Thymus (tissue), 11 donors: ENCODE measurements at regions not wholly inside any gene's neighbourhood (a gene's known extent, or its start where the extent isn't known, plus 50 kb on each side); places are given as distances from the start of the nearest gene placed in this dataset.

ENCODE experiments used
- DNase-seq, 9 donors: peaks; one replicate each; pipeline ENCODE4 v3.0.0-alpha.2; 2013; ENCODE audit warnings: low spot score in 9 of 9, low read depth in 6 of 9, missing footprints in 1 of 9
- H3K27ac ChIP-seq, 2 donors: one replicate each; pipeline ENCODE4 v1.5.1; 2013; ENCODE audit warnings: control low read depth in 1 of 2, low read depth in 1 of 2, low read length in 1 of 2, mild to moderate bottlenecking in 1 of 2, moderate library complexity in 1 of 2
- H3K27me3 ChIP-seq, 2 donors: one replicate each; pipeline ENCODE4 v1.5.1; 2013; ENCODE audit warnings: low read length in 1 of 2; ENCODE audit not compliant: control insufficient read depth in 2 of 2, insufficient read depth in 1 of 2
- H3K36me3 ChIP-seq, 2 donors: one replicate each; pipeline ENCODE4 v1.5.1; 2013; ENCODE audit warnings: low read length in 1 of 2, mild to moderate bottlenecking in 1 of 2, moderate library complexity in 1 of 2; ENCODE audit not compliant: control insufficient read depth in 2 of 2, insufficient read depth in 2 of 2
- H3K4me1 ChIP-seq, 2 donors: one replicate each; pipeline ENCODE4 v1.5.1; 2013; ENCODE audit warnings: low read length in 2 of 2; ENCODE audit not compliant: control insufficient read depth in 2 of 2, insufficient read depth in 2 of 2
- H3K4me3 ChIP-seq, 2 donors: one replicate each; pipeline ENCODE4 v1.5.1; 2013; ENCODE audit warnings: low read length in 2 of 2, control low read depth in 1 of 2, mild to moderate bottlenecking in 1 of 2
- H3K9me3 ChIP-seq, 2 donors: one replicate each; pipeline ENCODE4 v1.5.1; 2013; ENCODE audit warnings: low read length in 1 of 2, mild to moderate bottlenecking in 1 of 2; ENCODE audit not compliant: control insufficient read depth in 2 of 2, insufficient read depth in 1 of 2
- WGBS: extraction: QIAGEN DNeasy Blood & Tissue Kit; methylation state at CpG from one replicate; pipeline ENCODE4 v1.1.7; 2013; 5-methylcytosine and 5-hydroxymethylcytosine counted together
- donor health status: healthy.

DNA sequence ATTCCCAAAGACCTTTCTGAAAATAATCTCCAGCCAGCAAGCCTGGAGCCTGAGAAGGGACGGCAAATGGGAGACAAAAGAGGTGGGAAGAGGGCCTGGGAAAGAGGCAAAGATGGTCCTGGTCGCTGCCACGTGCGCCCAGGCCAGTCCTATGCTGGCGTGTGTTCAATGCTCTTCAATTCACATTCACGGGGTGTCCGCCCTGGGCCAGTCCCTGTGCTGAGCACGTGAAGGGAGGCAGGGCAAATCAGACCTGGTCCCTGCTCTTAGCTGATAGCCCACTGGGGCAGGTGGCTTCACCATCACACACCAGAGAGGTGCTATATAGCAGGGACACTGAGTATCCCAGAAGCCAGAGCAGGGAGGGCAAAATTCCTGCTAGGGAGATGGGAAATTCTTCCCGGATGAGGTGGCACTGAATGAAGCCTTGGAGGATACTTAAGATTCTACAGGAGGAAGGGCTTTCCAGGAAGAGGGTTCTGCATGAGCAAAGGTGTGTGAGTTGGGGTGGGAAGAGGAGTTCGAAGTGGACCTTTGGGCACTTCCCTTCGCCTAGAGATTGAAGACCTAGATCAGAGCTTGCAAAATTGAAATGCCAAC lies 148.2 kb downstream of the CHST1 start:
- Histone ChIP-seq H3K4me3 (no peak overlapping the region), H3K9me3 (no peaks in the 10 kb centered on the region), H3K36me3 (no peaks in the 10 kb centered on the region), H3K27me3 (no peaks in the 10 kb centered on the region), H3K27ac (no peak overlapping the region), H3K4me1 (no peaks in the 10 kb centered on the region)
- 96% methylated on average over 11 of the region's 11 CpGs for WGBS
- no peak for DNase-seq

DNA sequence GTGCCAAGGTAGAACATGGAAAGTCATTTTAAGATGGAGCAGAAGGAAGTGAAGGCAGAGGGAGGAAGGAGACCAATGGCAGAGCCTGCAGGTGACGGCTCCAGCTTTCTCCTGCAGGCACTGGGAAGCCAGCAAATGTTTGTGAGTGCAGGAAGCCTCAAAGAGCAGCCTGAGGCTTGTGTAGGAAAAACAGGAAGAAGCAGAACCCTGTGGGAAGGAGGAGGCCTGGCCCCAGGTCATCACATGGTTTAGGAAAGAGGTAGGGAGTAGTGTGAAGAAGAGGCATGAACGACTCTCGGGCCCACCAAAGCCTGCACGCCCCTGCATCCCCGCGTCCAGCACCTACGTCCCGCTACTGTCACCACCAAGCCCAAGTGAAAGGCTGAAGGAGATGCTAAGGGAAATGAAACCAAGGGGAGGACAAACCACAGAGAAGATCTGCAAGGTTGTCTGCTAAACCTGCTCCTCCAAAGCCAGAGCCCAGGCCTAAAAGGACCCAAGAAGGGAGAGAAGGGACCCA lies 151.5 kb downstream of the CHST1 start:
- WGBS, result 88% methylated on average over 8 of the region's 8 CpGs
- Histone ChIP-seq H3K4me1 (no peaks in the 10 kb centered on the region), H3K9me3 (no peaks in the 10 kb centered on the region), H3K4me3 (no peak overlapping the region), H3K27ac (no peak overlapping the region), H3K27me3 (no peaks in the 10 kb centered on the region), H3K36me3 (no peaks in the 10 kb centered on the region)
- DNase-seq, result no peak

GRCh38 chr11:45512471-45513148 lies 152.8 kb downstream of the CHST1 start:
- no peaks in the 10 kb centered on the region for H3K36me3 ChIP-seq
- DNase-seq, result no peak
- no peaks in the 10 kb centered on the region for H3K27me3 ChIP-seq
- H3K4me1 ChIP-seq, result no peaks in the 10 kb centered on the region
- H3K9me3 ChIP-seq, result no peaks in the 10 kb centered on the region
- H3K27ac ChIP-seq, result no peak overlapping the region
- WGBS, result 92% methylated on average over 3 of the region's 3 CpGs
- no peak overlapping the region for H3K4me3 ChIP-seq

DNA sequence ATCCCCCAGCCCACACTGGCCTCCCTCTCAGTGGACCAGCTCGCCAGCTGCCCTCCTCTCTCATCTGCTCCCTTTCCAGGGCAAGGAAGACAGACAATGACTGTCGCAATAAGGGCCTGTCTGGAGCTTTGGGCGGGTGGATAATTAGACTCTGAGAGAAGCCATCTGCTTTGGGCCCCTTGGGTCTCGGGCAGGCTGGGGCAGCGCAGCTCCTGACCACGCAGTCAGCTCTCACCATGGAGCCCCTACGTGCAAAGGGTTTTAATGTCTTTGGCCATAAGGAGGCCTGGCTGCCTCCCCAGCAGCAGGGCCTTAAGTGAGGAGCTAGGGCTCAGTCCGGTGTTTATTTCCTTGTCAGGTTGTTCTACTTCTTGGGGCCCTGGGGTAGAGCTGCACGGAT lies 153.9 kb downstream of the CHST1 start:
- Histone ChIP-seq H3K9me3 (no peaks in the 10 kb centered on the region), H3K27ac (no peak overlapping the region), H3K36me3 (no peaks in the 10 kb centered on the region), H3K4me1 (no peaks in the 10 kb centered on the region), H3K27me3 (no peaks in the 10 kb centered on the region), H3K4me3 (no peak overlapping the region)
- DNase-seq, result no peak
- 92% methylated on average over 9 of the region's 9 CpGs for WGBS

DNA sequence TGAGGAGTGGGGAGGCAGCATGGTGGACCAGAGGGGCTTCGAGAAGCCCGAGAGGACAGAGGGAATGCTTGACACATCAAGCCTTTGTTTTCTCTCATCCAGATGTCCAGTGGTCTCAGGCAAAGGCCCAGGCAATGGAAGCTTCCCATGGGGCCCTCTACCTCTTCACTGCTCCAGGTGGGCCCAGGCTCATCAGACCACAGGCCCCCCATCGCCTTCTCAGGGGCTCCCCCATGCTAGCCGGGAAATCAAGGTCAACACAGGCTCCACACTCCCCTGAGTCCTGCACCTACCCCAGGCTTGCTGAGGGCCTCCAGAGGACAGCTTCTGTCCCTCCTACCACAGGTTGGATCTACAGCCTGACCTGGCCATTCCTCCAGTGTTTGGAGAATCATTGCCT lies 157.5 kb downstream of the CHST1 start:
- no peaks in the 10 kb centered on the region for H3K27me3 ChIP-seq
- H3K27ac ChIP-seq, result no peak overlapping the region
- WGBS, result 98% methylated on average over 4 of the region's 4 CpGs
- H3K9me3 ChIP-seq, result no peaks in the 10 kb centered on the region
- H3K4me3 ChIP-seq, result no peak overlapping the region
- no peaks in the 10 kb centered on the region for H3K4me1 ChIP-seq
- H3K36me3 ChIP-seq, result no peaks in the 10 kb centered on the region
- DNase-seq, result no peak

DNA sequence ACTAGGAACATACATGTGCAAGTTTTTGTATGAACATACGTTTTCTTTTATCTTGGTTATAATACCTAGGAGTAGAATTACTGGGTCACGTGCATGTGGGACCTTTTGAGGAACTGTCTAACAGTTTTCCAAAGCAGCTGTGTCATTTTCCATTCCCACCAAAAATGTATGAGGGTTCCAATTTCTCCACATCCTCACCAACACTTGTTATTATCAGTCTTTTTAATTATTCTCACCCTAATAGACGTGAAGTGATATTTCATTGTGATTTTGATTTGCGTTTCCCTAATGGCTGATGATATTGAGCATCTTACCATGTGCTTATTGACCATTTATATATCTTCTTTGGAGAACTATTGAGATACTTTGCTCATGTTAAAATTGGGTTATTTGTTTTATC lies 162.1 kb downstream of the CHST1 start:
- Histone ChIP-seq H3K27me3 (peaks cover 0 to 6% of the 10 kb centered on the region in 2 donors), H3K9me3 (peaks cover 0 to 3% of the 10 kb centered on the region in 2 donors), H3K36me3 (no peaks in the 10 kb centered on the region), H3K4me1 (no peaks in the 10 kb centered on the region), H3K4me3 (no peak overlapping the region), H3K27ac (no peak overlapping the region)
- no peak for DNase-seq
- 94% methylated on average over 4 of the region's 4 CpGs for WGBS

DNA sequence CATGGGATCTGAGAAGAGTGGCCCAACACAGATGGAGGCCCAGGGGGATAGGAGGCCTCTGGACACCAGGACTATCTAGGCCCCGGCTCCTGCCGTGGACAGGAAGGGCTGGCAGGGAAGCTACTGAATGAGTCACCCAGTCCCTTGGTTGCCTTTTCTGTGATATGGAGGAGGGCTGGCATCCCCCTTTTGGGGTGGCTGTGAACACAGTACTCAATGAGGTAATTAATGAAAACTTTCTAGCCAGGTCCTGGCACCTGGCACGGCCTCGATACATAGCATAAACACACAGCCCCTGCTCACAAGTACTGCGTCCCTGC lies 163.2 kb downstream of the CHST1 start:
- no peak overlapping the region for H3K4me3 ChIP-seq
- no peaks in the 10 kb centered on the region for H3K4me1 ChIP-seq
- H3K27ac ChIP-seq, result no peak overlapping the region
- no peak for DNase-seq
- H3K9me3 ChIP-seq, result peaks cover 0 to 3% of the 10 kb centered on the region in 2 donors
- no peaks in the 10 kb centered on the region for H3K36me3 ChIP-seq
- peaks cover 0 to 6% of the 10 kb centered on the region in 2 donors for H3K27me3 ChIP-seq
- 91% methylated on average over 5 of the region's 5 CpGs for WGBS

GRCh38 chr11:45501392-45502225 lies 163.8 kb downstream of the CHST1 start:
- Histone ChIP-seq H3K36me3 (no peaks in the 10 kb centered on the region), H3K27ac (no peak overlapping the region), H3K27me3 (peaks cover 0 to 6% of the 10 kb centered on the region in 2 donors), H3K4me1 (no peaks in the 10 kb centered on the region), H3K9me3 (peaks cover 0 to 3% of the 10 kb centered on the region in 2 donors), H3K4me3 (no peak overlapping the region)
- 74% methylated on average over 9 of the region's 9 CpGs for WGBS
- DNase-seq, result no peak

GRCh38 chr11:45500451-45500850 lies 165.0 kb downstream of the CHST1 start:
- 76% methylated on average over 6 of the region's 6 CpGs for WGBS
- Histone ChIP-seq H3K9me3 (peaks cover 0 to 3% of the 10 kb centered on the region in 2 donors), H3K36me3 (no peaks in the 10 kb centered on the region), H3K4me1 (no peaks in the 10 kb centered on the region), H3K27me3 (peaks cover 0 to 6% of the 10 kb centered on the region in 2 donors), H3K4me3 (no peak overlapping the region), H3K27ac (no peak overlapping the region)
- DNase-seq, result no peak
